SIG-M5 treated with dmso at 0.1 percent for 504 hours (cell line): ENCODE measurements at regions not wholly inside any gene's neighbourhood (a gene's known extent, or its start where the extent isn't known, plus 50 kb on each side); places are given as distances from the start of the nearest gene placed in this dataset.

Experiments used
- DNase-seq: peaks from one replicate; lab custom pipeline; 2025; ENCODE audit not compliant: unreplicated experiment; lab: John Stamatoyannopoulos, UW

DNA sequence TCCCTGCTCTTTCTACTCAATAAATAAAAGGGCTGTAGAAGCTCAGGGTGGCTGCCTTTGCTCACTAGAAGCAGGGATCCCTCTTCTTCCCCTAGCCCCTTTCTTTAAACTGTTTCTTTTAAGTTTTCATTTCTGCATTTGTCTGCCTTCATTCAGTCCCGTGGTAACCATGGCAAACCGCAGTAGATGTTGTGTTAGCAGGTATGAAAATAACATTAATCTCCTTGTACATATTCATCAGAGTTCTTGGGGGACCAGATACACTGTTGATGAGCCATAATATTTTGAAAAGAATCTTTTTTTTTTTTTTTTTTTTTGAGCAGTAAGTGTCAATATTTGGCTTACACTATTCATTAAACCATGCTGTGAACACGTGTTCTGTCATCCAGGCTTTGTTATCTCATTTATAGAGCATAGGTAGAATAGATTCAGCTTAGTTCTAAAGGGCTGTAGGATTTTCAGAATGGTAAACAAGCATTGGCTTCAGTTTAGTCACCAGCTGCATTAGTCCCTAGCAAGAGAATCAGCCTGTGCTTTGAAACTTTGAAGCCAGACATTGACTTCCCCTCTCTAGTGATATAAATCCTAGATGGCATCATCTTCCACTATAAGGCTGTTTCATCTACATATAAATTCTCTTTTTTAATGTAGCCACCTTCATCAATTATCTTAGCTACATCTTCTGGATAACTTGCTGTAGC, 59.4 kb upstream of the SPRY2 start:
- peak; percentile 45 for DNase-seq

DNA sequence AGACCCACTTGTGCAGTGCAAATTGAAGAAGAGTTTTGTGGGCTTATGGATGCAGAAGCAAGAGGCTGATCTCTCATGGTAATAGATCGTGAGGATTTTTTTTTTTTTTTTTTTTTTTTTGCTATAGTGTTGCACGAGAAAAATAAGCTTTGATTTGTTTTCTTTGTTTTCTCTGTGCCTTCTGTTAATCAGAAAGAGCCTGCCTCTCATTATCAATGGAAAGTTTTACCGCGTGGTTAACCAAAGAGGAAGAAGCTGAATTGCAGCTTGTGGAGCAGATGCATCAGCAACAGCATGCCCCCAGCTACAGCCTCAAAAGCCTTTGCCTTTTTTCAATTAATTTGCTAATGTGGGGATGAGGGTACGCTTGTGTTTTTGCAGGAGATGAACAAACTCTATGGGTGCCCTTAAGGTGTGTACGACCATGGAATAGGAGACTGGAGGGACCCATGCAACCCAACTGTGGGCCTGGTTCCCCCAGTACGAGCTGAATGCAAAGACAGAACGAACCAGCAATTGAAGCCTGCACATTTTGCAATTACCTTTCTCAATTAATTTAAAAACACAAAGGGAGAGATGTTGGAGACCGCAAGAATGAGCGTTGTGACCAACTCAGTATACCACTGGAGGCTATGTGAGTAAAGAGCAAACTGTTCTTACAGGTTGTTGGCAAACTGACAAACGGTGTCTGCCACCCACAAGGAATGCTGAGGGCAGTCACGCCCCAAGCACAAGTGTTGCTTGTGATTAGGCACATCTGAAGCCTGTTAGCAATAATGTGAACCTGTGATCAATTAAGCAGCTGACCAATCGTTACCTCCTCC, 58.6 kb upstream of the SPRY2 start:
- DNase-seq, result peak; percentile 82
